ENCODE measurements at regions not wholly inside any gene's neighbourhood (a gene's known extent, or its start where the extent isn't known, plus 50 kb on each side); places are given as distances from the start of the nearest gene placed in this dataset.

DNA sequence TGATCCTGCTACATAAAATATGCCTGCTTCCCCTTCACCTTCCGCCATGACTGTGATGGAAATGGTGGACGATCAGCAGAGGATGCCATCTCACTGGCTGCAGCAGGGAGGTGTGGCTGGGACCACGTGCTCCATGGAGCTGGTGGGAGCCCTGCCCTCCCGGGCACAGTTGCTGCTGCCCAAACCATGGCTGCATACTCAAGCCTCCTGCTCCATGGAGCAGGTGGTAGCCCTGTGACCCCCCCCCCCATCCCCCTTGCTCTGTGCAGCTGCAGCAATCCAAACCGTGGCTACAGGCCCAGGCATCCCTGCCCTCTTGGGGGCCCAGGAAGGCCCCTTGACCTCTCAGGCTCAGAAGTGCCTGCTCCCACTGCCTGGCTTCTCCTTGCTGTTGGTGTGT, 597.5 kb upstream of the LMO3 start:
- Histone ChIP-seq H3K9me3 (ENCODE audit: control insufficient read depth in 1 of 2, low read length in 2 of 2) (peaks cover 0 to 3% of the 10 kb centered on the region in 2 donors), H3K27me3 (ENCODE audit: insufficient read depth, low read length) (no peaks in the 10 kb centered on the region), H3K4me3 (ENCODE audit: low read length in 2 of 2) (no peak overlapping the region), H3K4me1 (ENCODE audit: insufficient read depth, low read length) (no peaks in the 10 kb centered on the region), H3K36me3 (ENCODE audit: insufficient read depth, low read length) (no peaks in the 10 kb centered on the region), H3K27ac (ENCODE audit: low read depth, low read length) (no peak overlapping the region)
- DNase-seq, result no peak
- H3K27ac Mint-ChIP-seq, result peak overlapping the region in 1 of 7 donors; percentile 68
- peaks cover 0 to 15% (median 6%) of the 10 kb centered on the region in 8 donors for H3K9me3 Mint-ChIP-seq
- H3K27me3 Mint-ChIP-seq, result no peaks in the 10 kb centered on the region
- ChIA-PET CTCF (ENCODE audit: partially characterized antibody) (no interaction called here), POLR2A (ENCODE audit: partially characterized antibody) (no interaction called here)
- H3K36me3 Mint-ChIP-seq, result no peaks in the 10 kb centered on the region
- no peaks in the 10 kb centered on the region for H3K4me1 Mint-ChIP-seq
- no peak overlapping the region for H3K4me3 Mint-ChIP-seq
- intact Hi-C loops (cut with micrococcal nuclease), result no loop called here

DNA sequence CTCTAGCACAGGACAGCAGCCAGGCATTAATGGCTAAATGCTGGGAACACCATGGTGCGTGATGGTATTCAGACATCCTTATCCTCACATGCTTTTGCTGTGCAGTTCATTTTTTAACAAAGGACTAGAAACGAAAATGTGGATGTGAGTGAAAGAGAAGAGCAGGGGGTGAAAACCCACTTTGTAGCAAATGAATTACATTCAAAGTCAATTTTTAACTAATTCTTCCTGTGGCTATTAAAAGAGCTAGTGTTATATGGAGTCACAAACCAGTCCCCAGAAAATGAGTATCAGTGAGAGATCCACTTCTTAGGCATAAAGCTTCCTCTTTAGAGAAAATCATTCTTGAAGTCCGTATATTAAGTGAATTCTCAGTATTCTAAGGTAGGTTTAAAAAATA, 592.0 kb upstream of the LMO3 start:
- H3K9me3 Mint-ChIP-seq, result peaks cover 0 to 16% (median 6%) of the 10 kb centered on the region in 8 donors
- intact Hi-C loops (cut with micrococcal nuclease), result no loop called here
- no peaks in the 10 kb centered on the region for H3K27me3 Mint-ChIP-seq
- H3K4me1 ChIP-seq (ENCODE audit: insufficient read depth, low read length), result no peaks in the 10 kb centered on the region
- H3K4me1 Mint-ChIP-seq, result no peaks in the 10 kb centered on the region
- no peak overlapping the region for H3K4me3 ChIP-seq (ENCODE audit: low read length in 2 of 2)
- DNase-seq, result no peak
- no peaks in the 10 kb centered on the region for H3K27me3 ChIP-seq (ENCODE audit: insufficient read depth, low read length)
- POLR2A ChIA-PET (ENCODE audit: partially characterized antibody), result no interaction called here
- H3K4me3 Mint-ChIP-seq, result no peak overlapping the region
- H3K27ac ChIP-seq (ENCODE audit: low read depth, low read length), result no peak overlapping the region
- H3K36me3 Mint-ChIP-seq, result no peaks in the 10 kb centered on the region
- H3K27ac Mint-ChIP-seq, result no peak overlapping the region
- CTCF ChIA-PET (ENCODE audit: partially characterized antibody), result no interaction called here
- H3K9me3 ChIP-seq (ENCODE audit: control insufficient read depth in 1 of 2, low read length in 2 of 2), result peaks cover 0 to 5% of the 10 kb centered on the region in 2 donors
- H3K36me3 ChIP-seq (ENCODE audit: insufficient read depth, low read length), result no peaks in the 10 kb centered on the region

DNA sequence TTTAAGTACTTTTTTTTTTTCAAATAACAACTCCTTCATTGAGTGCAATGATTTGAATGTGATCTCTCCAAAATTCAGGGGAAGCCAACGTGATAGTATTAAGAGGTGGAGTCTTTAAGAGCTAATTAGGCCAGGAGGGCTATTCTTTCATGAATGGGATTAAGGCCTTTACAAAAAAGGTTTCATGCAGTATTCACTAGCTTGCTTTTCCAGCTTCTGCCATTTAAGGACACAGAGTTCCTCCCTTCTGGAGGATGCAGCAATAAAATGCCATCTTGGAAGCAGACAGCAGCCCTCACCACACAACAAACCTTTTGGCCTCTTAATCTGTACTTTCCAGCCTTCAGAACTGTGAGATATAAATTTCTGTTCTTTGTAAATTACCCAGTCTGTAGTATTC, 586.8 kb upstream of the LMO3 start:
- no peaks in the 10 kb centered on the region for H3K36me3 ChIP-seq (ENCODE audit: insufficient read depth, low read length)
- H3K9me3 Mint-ChIP-seq, result peaks cover 2 to 18% (median 10%) of the 10 kb centered on the region in 8 donors
- no peaks in the 10 kb centered on the region for H3K4me1 Mint-ChIP-seq
- POLR2A ChIA-PET (ENCODE audit: partially characterized antibody), result no interaction called here
- no peaks in the 10 kb centered on the region for H3K27me3 Mint-ChIP-seq
- no peaks in the 10 kb centered on the region for H3K27me3 ChIP-seq (ENCODE audit: insufficient read depth, low read length)
- no peak overlapping the region for H3K4me3 ChIP-seq (ENCODE audit: low read length in 2 of 2)
- no peak overlapping the region for H3K4me3 Mint-ChIP-seq
- H3K9me3 ChIP-seq (ENCODE audit: control insufficient read depth in 1 of 2, low read length in 2 of 2), result peaks cover 0 to 5% of the 10 kb centered on the region in 2 donors
- H3K36me3 Mint-ChIP-seq, result no peaks in the 10 kb centered on the region
- H3K27ac ChIP-seq (ENCODE audit: low read depth, low read length), result no peak overlapping the region
- CTCF ChIA-PET (ENCODE audit: partially characterized antibody), result no interaction called here
- no peak for DNase-seq
- no peaks in the 10 kb centered on the region for H3K4me1 ChIP-seq (ENCODE audit: insufficient read depth, low read length)
- no peak overlapping the region for H3K27ac Mint-ChIP-seq
- intact Hi-C loops (cut with micrococcal nuclease), result no loop called here

DNA sequence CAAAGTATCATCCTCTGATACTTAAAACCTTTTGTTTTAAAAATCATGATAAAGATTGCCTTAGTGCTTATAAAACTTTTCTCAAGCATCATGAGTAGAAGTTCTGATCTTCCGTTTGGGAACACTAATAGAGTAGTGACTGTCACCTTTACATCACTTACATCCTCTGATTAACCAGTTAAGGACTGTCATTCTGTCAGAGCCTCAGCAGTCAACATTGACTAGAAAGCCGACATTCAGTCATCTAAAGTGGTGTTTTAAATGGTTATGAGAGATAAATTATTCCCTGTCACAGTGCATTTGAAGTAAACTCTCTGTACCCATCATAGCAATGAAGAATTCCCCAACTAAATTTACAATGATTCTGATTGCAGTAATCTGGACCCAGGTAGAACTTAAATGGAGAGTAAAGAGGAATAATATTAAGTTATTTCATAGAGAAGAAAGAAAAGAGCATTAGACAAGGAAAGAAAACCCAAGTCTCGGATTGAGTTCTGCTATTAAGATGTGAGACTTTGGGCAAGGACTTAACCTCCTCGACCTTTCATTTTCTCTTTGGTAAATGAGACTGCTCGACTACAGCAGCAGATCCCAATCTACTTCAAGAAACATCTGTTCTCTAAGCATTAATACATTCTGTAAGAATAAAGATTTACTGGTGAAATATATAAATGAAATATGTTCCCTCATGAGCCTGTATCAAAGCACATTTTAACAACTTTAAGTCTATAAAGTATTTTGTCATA, 563.9 kb upstream of the LMO3 start:
- H3K36me3 Mint-ChIP-seq, result no peaks in the 10 kb centered on the region
- POLR2A ChIA-PET (ENCODE audit: partially characterized antibody), result no interaction called here
- no peak overlapping the region for H3K27ac Mint-ChIP-seq

DNA sequence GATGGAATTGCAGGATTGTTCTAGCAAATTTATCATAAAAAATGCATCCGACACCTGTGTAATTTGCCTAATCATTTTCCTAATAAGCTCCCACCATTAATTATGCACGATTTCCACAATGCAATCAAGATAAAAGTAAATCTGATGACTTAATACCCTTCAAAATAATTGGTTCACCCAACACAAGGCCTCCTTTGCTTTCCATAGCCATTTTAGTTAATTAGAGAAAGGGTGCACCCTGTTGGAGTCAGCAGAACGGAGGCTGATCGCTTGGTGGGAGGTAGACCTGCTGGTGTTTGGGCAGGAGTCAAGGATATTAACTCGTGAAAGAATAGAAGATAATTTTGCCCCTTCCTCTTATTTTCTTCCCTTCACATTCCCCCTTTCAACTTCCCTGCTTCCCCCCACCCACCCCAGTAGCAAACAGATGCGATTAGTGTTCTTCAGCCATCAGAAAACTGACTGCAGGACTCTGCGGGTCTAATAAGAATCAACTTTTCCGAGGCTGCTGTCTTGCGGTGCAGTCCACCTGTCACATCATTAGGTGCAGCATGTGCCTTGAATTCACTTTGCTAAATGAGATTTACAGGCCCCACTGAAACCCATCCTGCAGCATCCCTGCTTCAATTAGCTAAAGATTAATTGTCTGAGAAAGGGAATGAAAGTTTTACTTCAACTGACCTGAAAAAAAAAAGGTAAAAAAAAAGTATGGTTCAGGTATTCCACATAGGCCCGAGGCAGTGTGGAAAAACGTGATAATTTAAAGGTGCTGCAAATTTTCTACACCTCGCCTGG, 553.7 kb upstream of the LMO3 start:
- Histone ChIP-seq H3K27ac (ENCODE audit: low read depth, low read length) (no peak overlapping the region), H3K36me3 (ENCODE audit: insufficient read depth, low read length) (no peaks in the 10 kb centered on the region), H3K27me3 (ENCODE audit: insufficient read depth, low read length) (no peaks in the 10 kb centered on the region), H3K4me3 (ENCODE audit: low read length in 2 of 2) (no peak overlapping the region), H3K9me3 (ENCODE audit: control insufficient read depth in 1 of 2, low read length in 2 of 2) (no peaks in the 10 kb centered on the region), H3K4me1 (ENCODE audit: insufficient read depth, low read length) (no peaks in the 10 kb centered on the region)
- H3K9me3 Mint-ChIP-seq, result peaks cover 0 to 9% (median 4%) of the 10 kb centered on the region in 8 donors
- intact Hi-C loops (cut with micrococcal nuclease), result no loop called here
- H3K27me3 Mint-ChIP-seq, result no peaks in the 10 kb centered on the region
- H3K4me3 Mint-ChIP-seq, result no peak overlapping the region
- H3K36me3 Mint-ChIP-seq, result no peaks in the 10 kb centered on the region
- DNase-seq, result no peak
- H3K4me1 Mint-ChIP-seq, result no peaks in the 10 kb centered on the region
- ChIA-PET POLR2A (ENCODE audit: partially characterized antibody) (no interaction called here), CTCF (ENCODE audit: partially characterized antibody) (interaction anchor here (1.0 kb wide), 1 partner anchor 8 kb away, joined by 3 read pairs; no protein-coding TSS in a partner anchor)
- H3K27ac Mint-ChIP-seq, result no peak overlapping the region

More for the DNA sequence above, 563.9 kb upstream of the LMO3 start:
- H3K4me1 Mint-ChIP-seq, result no peaks in the 10 kb centered on the region
- peaks cover 0 to 8% (median 5%) of the 10 kb centered on the region in 8 donors for H3K9me3 Mint-ChIP-seq
- no peaks in the 10 kb centered on the region for H3K4me1 ChIP-seq (ENCODE audit: insufficient read depth, low read length)
- H3K4me3 Mint-ChIP-seq, result no peak overlapping the region
- H3K27me3 ChIP-seq (ENCODE audit: insufficient read depth, low read length), result no peaks in the 10 kb centered on the region
- no peaks in the 10 kb centered on the region for H3K27me3 Mint-ChIP-seq
- DNase-seq, result no peak
- no peaks in the 10 kb centered on the region for H3K9me3 ChIP-seq (ENCODE audit: control insufficient read depth in 1 of 2, low read length in 2 of 2)
- no peak overlapping the region for H3K27ac ChIP-seq (ENCODE audit: low read depth, low read length)
- H3K4me3 ChIP-seq (ENCODE audit: low read length in 2 of 2), result no peak overlapping the region
- intact Hi-C loops (cut with micrococcal nuclease), result no loop called here
- CTCF ChIA-PET (ENCODE audit: partially characterized antibody), result no interaction called here
- H3K36me3 ChIP-seq (ENCODE audit: insufficient read depth, low read length), result no peaks in the 10 kb centered on the region

DNA sequence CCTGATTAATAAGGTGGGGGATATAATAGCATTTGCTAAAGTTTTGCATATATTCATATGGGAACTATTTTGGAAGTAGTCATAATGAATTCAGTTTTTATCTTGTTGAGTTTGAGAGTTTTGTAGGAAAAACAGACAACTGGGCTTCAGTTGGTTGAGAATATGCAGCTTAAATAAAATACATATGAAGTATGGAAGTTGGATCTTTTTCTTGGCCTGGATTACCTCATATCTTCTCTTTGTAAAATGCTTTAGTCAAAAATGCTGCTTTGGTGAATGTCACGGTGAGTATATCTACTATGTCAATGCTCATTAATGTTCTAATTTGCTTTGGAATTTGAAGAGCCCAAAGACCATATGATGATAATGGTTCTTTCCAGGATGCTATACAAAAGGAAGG, 552.2 kb upstream of the LMO3 start:
- no peaks in the 10 kb centered on the region for H3K4me1 ChIP-seq (ENCODE audit: insufficient read depth, low read length)
- intact Hi-C loops (cut with micrococcal nuclease), result no loop called here
- no peaks in the 10 kb centered on the region for H3K9me3 ChIP-seq (ENCODE audit: control insufficient read depth in 1 of 2, low read length in 2 of 2)
- H3K4me3 ChIP-seq (ENCODE audit: low read length in 2 of 2), result no peak overlapping the region
- H3K4me3 Mint-ChIP-seq, result no peak overlapping the region
- H3K4me1 Mint-ChIP-seq, result no peaks in the 10 kb centered on the region
- DNase-seq, result no peak
- H3K27me3 ChIP-seq (ENCODE audit: insufficient read depth, low read length), result no peaks in the 10 kb centered on the region
- CTCF ChIA-PET (ENCODE audit: partially characterized antibody), result no interaction called here
- H3K36me3 Mint-ChIP-seq, result no peaks in the 10 kb centered on the region
- H3K27ac Mint-ChIP-seq, result no peak overlapping the region
- POLR2A ChIA-PET (ENCODE audit: partially characterized antibody), result no interaction called here
- H3K9me3 Mint-ChIP-seq, result peaks cover 2 to 15% (median 11%) of the 10 kb centered on the region in 8 donors
- no peaks in the 10 kb centered on the region for H3K27me3 Mint-ChIP-seq
- H3K27ac ChIP-seq (ENCODE audit: low read depth, low read length), result no peak overlapping the region
- H3K36me3 ChIP-seq (ENCODE audit: insufficient read depth, low read length), result no peaks in the 10 kb centered on the region

DNA sequence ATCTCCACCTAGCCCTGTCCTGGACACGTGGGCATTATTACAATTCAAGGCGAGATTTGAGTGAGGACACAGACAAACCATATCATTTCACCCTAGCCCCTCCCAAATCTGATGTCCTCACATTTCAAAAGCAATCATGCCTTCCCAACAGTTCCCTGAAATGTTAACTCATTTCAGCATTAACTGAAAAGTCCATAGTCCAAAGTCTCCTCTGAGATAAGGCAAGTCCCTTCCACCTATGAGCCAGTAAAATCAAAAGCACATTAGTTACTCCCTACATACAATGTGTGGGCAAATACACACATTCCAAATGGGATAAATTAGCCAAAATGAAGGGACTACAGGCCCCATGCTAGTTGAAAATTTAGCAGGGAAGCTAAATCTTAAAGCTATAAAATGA, 546.0 kb upstream of the LMO3 start:
- intact Hi-C loops (cut with micrococcal nuclease), result no loop called here
- no peak overlapping the region for H3K27ac Mint-ChIP-seq
- H3K4me1 Mint-ChIP-seq, result no peaks in the 10 kb centered on the region
- peaks cover 6 to 36% (median 19%) of the 10 kb centered on the region in 8 donors for H3K9me3 Mint-ChIP-seq
- Histone ChIP-seq H3K27ac (ENCODE audit: low read depth, low read length) (no peak overlapping the region), H3K36me3 (ENCODE audit: insufficient read depth, low read length) (no peaks in the 10 kb centered on the region), H3K4me3 (ENCODE audit: low read length in 2 of 2) (no peak overlapping the region), H3K4me1 (ENCODE audit: insufficient read depth, low read length) (no peaks in the 10 kb centered on the region), H3K27me3 (ENCODE audit: insufficient read depth, low read length) (no peaks in the 10 kb centered on the region), H3K9me3 (ENCODE audit: control insufficient read depth in 1 of 2, low read length in 2 of 2) (no peaks in the 10 kb centered on the region)
- H3K4me3 Mint-ChIP-seq, result no peak overlapping the region
- ChIA-PET CTCF (ENCODE audit: partially characterized antibody) (no interaction called here), POLR2A (ENCODE audit: partially characterized antibody) (no interaction called here)
- H3K36me3 Mint-ChIP-seq, result no peaks in the 10 kb centered on the region
- no peaks in the 10 kb centered on the region for H3K27me3 Mint-ChIP-seq
- no peak for DNase-seq

Data from CD4-positive, alpha-beta memory T cell (primary cell).